Lung (tissue), 11 donors: ENCODE measurements at regions not wholly inside any gene's neighbourhood (a gene's known extent, or its start where the extent isn't known, plus 50 kb on each side); places are given as distances from the start of the nearest gene placed in this dataset.

ENCODE experiments used
- ATAC-seq: fragments of 200-7000 bp; cut with Tn5 transposase; one replicate; pipeline ENCODE4 v1.9.1; 2020; ENCODE audit warnings: moderate number of reproducible peaks; ENCODE audit not compliant: insufficient read depth, low FRiP score
- DNase-seq, 3 donors: peaks; one replicate each; pipeline ENCODE4 v3.0.0-alpha.2; 2013 to 2017
- H3K27ac ChIP-seq, 2 donors: one replicate each; pipeline ENCODE4 v1.5.1; 2013; ENCODE audit warnings: mild to moderate bottlenecking in 2 of 2, moderate library complexity in 2 of 2, control low read depth in 1 of 2, inconsistent platforms in 1 of 2, low read depth in 1 of 2, low read length in 1 of 2
- H3K27me3 ChIP-seq, 3 donors: one replicate each; pipeline ENCODE4 v1.5.1; 2013; ENCODE audit warnings: low read length in 2 of 3; ENCODE audit not compliant: control insufficient read depth in 3 of 3, insufficient read depth in 3 of 3
- H3K36me3 ChIP-seq, 4 donors: one replicate each; pipeline ENCODE4 v1.5.1; 2013; ENCODE audit warnings: low read length in 4 of 4, mild to moderate bottlenecking in 1 of 4, moderate library complexity in 1 of 4; ENCODE audit not compliant: control insufficient read depth in 4 of 4, insufficient read depth in 4 of 4
- H3K4me1 ChIP-seq, 5 donors: one replicate each; pipeline ENCODE4 v1.5.1; 2013; ENCODE audit warnings: low read length in 5 of 5, mild to moderate bottlenecking in 2 of 5, moderate library complexity in 1 of 5; ENCODE audit not compliant: control insufficient read depth in 5 of 5, insufficient read depth in 5 of 5
- H3K4me3 ChIP-seq: one replicate; pipeline ENCODE4 v1.5.1; 2013; ENCODE audit warnings: mild to moderate bottlenecking, control low read depth, moderate library complexity
- H3K9ac ChIP-seq, 2 donors: one replicate each; pipeline ENCODE4 v1.5.1; 2013; ENCODE audit warnings: low read length in 2 of 2, control low read depth in 1 of 2; ENCODE audit not compliant: insufficient read depth in 1 of 2
- H3K9me3 ChIP-seq, 4 donors: one replicate each; pipeline ENCODE4 v1.5.1; 2013; ENCODE audit warnings: low read length in 3 of 4, mild to moderate bottlenecking in 1 of 4, moderate library complexity in 1 of 4; ENCODE audit not compliant: control insufficient read depth in 4 of 4, insufficient read depth in 3 of 4
- CTCF ChIP-seq: IDR thresholded peaks from 2 replicates; pipeline ENCODE4 v1.5.1; 2012; ENCODE audit warnings: mild to moderate bottlenecking; ENCODE audit errors: control extremely low read depth, extremely low read depth
- WGBS, 2 donors: extraction: QIAGEN DNeasy Blood & Tissue Kit; methylation state at CpG; one replicate each; pipeline ENCODE4 v1.1.7; 2013; 5-methylcytosine and 5-hydroxymethylcytosine counted together
- donor health status: control.
- donor health status: control.
- donor health status: Bipolar disorder and iron deficiency.
- donor health status: healthy.
- donor health status: DM: yes; HTN: yes; CAD: no.

GRCh38 chr15:62785881-62786828 lies 256.4 kb upstream of the TPM1 start:
- Histone ChIP-seq H3K9ac (peak overlapping the region in 1 of 2 donors; percentile 47), H3K4me1 (peaks cover 0 to 23% (median 12%) of the 10 kb centered on the region in 5 donors), H3K4me3 (no peak overlapping the region), H3K27ac (no peak overlapping the region), H3K9me3 (no peaks in the 10 kb centered on the region), H3K36me3 (peaks cover 0 to 4% (median under 1%) of the 10 kb centered on the region in 4 donors), H3K27me3 (no peaks in the 10 kb centered on the region)
- DNase-seq = peak; percentile 37 to 79 (median 73)
- WGBS, 2 donors = 68 to 72% methylated on average over 10 of the region's 10 CpGs
- TF ChIP-seq CTCF = no peak
- ATAC-seq = no peak

- Histone ChIP-seq H3K9me3 (no peaks in the 10 kb centered on the region), H3K27ac (no peak overlapping the region), H3K4me1 (peaks cover 0 to 17% (median 10%) of the 10 kb centered on the region in 5 donors), H3K36me3 (peaks cover 0 to 4% (median under 1%) of the 10 kb centered on the region in 4 donors), H3K4me3 (no peak overlapping the region), H3K9ac (no peak overlapping the region), H3K27me3 (no peaks in the 10 kb centered on the region)
- ATAC-seq (no peak), DNase-seq (no peak)
- WGBS, 2 donors = 95 to 96% methylated on average over 7 of the region's 7 CpGs
- TF ChIP-seq CTCF = no peak
Observed at GRCh38 chr15:62787401-62787800, 255.1 kb upstream of the TPM1 start.

DNA sequence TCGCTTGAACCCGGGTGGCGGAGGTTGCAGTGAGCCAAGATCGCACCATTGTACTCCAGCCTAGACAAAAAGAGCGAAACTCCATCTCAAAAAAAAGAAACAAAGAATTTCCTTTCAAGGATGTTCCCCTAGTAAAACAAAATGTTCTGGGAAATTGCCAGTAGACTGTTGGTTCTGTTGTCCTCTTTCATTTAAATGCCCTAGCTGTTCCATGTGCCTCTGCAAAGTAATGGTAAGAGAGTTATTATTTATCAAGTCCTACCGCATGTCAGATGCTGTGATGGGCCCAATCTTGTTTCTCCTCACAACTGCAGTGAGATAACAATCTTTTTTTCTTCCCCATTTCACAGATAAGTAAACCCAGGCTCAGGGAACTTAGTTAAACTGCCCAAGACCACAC lies 254.3 kb upstream of the TPM1 start:
- WGBS, 2 donors = 93 to 95% methylated on average over 6 of the region's 6 CpGs
- Histone ChIP-seq H3K27me3 (no peaks in the 10 kb centered on the region), H3K9me3 (no peaks in the 10 kb centered on the region), H3K9ac (no peak overlapping the region), H3K4me3 (no peak overlapping the region), H3K27ac (no peak overlapping the region), H3K4me1 (peaks cover 0 to 14% (median 10%) of the 10 kb centered on the region in 5 donors), H3K36me3 (peaks cover 0 to 4% (median under 1%) of the 10 kb centered on the region in 4 donors)
- no peak for DNase-seq
- ATAC-seq = no peak
- no peak for TF ChIP-seq CTCF
